ENCODE measurements at regions not wholly inside any gene's neighbourhood (a gene's known extent, or its start where the extent isn't known, plus 50 kb on each side); places are given as distances from the start of the nearest gene placed in this dataset.

- Mint-ChIP-seq H3K27ac (no peak overlapping the region), H3K27me3 (ENCODE audit: low read depth) (no peaks in the 10 kb centered on the region), H3K4me3 (no peak overlapping the region), H3K9me3 (no peaks in the 10 kb centered on the region), H3K36me3 (ENCODE audit: low read depth) (no peaks in the 10 kb centered on the region), H3K4me1 (ENCODE audit: low read depth) (no peaks in the 10 kb centered on the region)
- DNase-seq (ENCODE audit: low spot score), result no peak
Measured at GRCh38 chrX:23269923-23270322, 64.7 kb upstream of the PTCHD1 start.

DNA sequence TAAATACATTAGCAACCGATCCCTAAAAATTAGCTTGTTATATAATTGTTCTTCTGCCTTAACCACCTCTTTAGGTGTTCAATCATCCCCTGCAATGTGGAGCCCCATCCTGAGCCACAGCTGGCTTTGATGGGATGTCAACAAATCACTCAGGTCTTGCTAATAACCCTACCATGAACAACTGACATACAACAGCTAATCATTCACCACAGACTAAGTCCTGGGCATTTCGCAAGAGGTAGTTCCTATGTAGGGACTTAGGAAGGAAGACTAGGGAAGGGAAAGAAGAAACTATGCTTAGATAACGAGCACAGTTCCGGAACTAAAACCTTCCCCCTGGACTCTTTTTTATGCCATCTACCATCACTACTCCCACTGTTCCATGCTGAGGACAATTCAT, 63.6 kb upstream of the PTCHD1 start:
- Mint-ChIP-seq H3K27ac (no peak overlapping the region), H3K36me3 (ENCODE audit: low read depth) (no peaks in the 10 kb centered on the region), H3K27me3 (ENCODE audit: low read depth) (no peaks in the 10 kb centered on the region), H3K4me3 (no peak overlapping the region), H3K9me3 (no peaks in the 10 kb centered on the region), H3K4me1 (ENCODE audit: low read depth) (no peaks in the 10 kb centered on the region)
- no peak for DNase-seq (ENCODE audit: low spot score)

GRCh38 chrX:23276475-23276874, 58.2 kb upstream of the PTCHD1 start:
- Mint-ChIP-seq H3K4me1 (ENCODE audit: low read depth) (no peaks in the 10 kb centered on the region), H3K9me3 (no peaks in the 10 kb centered on the region), H3K27ac (no peak overlapping the region), H3K36me3 (ENCODE audit: low read depth) (no peaks in the 10 kb centered on the region), H3K27me3 (ENCODE audit: low read depth) (no peaks in the 10 kb centered on the region), H3K4me3 (no peak overlapping the region)
- no peak for DNase-seq (ENCODE audit: low spot score)
